H9 (cell line): ENCODE measurements at regions not wholly inside any gene's neighbourhood (a gene's known extent, or its start where the extent isn't known, plus 50 kb on each side); places are given as distances from the start of the nearest gene placed in this dataset.

Experiments used
- DNase-seq: peaks from one replicate; pipeline ENCODE4 v3.0.0-alpha.2; 2017
- H2AFZ ChIP-seq: one replicate; pipeline ENCODE4 v1.6.1; 2013; ENCODE audit warnings: mild to moderate bottlenecking, low read length, control low read depth, moderate library complexity
- H2AK5ac ChIP-seq: 2 replicates; pipeline ENCODE4 v1.6.1; 2013; ENCODE audit warnings: low read length, control low read depth, mixed read lengths; ENCODE audit not compliant: insufficient read length
- H2BK120ac ChIP-seq: one replicate; pipeline ENCODE4 v1.6.1; 2013; ENCODE audit warnings: low read depth, mild to moderate bottlenecking, low read length, control low read depth, inconsistent platforms; ENCODE audit not compliant: poor library complexity, severe bottlenecking
- H2BK12ac ChIP-seq: 2 replicates; pipeline ENCODE4 v1.6.1; 2013; ENCODE audit warnings: low read length, control low read depth, mixed read lengths, low read depth; ENCODE audit not compliant: insufficient read length
- H2BK15ac ChIP-seq: 2 replicates; pipeline ENCODE4 v1.6.1; 2013; ENCODE audit warnings: low read depth, low read length, control low read depth
- H2BK20ac ChIP-seq: one replicate; pipeline ENCODE4 v1.6.1; 2013; ENCODE audit warnings: low read depth, mild to moderate bottlenecking, low read length, control low read depth, inconsistent platforms; ENCODE audit not compliant: poor library complexity, severe bottlenecking
- H2BK5ac ChIP-seq: 2 replicates; pipeline ENCODE4 v1.6.1; 2013; ENCODE audit warnings: low read length, control low read depth, mixed read lengths; ENCODE audit not compliant: insufficient read length
- H3K14ac ChIP-seq: 2 replicates; pipeline ENCODE4 v1.6.1; 2013; ENCODE audit warnings: low read length, control low read depth; ENCODE audit not compliant: insufficient read depth
- H3K18ac ChIP-seq: 2 replicates; pipeline ENCODE4 v1.6.1; 2013; ENCODE audit warnings: low read depth, mild to moderate bottlenecking, mixed read lengths, low read length, control low read depth; ENCODE audit not compliant: insufficient read length
- H3K23ac ChIP-seq: 2 replicates; pipeline ENCODE4 v1.6.1; 2013; ENCODE audit warnings: low read length, control low read depth, mixed read lengths, low read depth; ENCODE audit not compliant: insufficient read length
- H3K23me2 ChIP-seq: 2 replicates; pipeline ENCODE4 v1.6.1; 2013; ENCODE audit warnings: low read depth, mild to moderate bottlenecking, mixed read lengths, low read length, control low read depth; ENCODE audit not compliant: insufficient read length, poor library complexity, severe bottlenecking
- H3K27ac ChIP-seq: 2 replicates; pipeline ENCODE4 v1.5.1; 2013; ENCODE audit warnings: low read length, control low read depth, mixed read lengths, low read depth; ENCODE audit not compliant: insufficient read length
- H3K27me3 ChIP-seq: 2 replicates; pipeline ENCODE4 v1.6.1; 2013; ENCODE audit warnings: low read length, control low read depth, inconsistent platforms; ENCODE audit not compliant: insufficient read depth
- H3K4ac ChIP-seq: 2 replicates; pipeline ENCODE4 v1.6.1; 2013; ENCODE audit warnings: low read depth, mild to moderate bottlenecking, control low read depth, inconsistent platforms, low read length, moderate library complexity
- H3K4me1 ChIP-seq: 2 replicates; pipeline ENCODE4 v1.6.1; 2013; ENCODE audit warnings: low read length, control low read depth, inconsistent platforms; ENCODE audit not compliant: insufficient read depth
- H3K4me2 ChIP-seq: 2 replicates; pipeline ENCODE4 v1.6.1; 2013; ENCODE audit warnings: low read length, control low read depth, mixed read lengths; ENCODE audit not compliant: insufficient read length, insufficient read depth
- H3K56ac ChIP-seq: 2 replicates; pipeline ENCODE4 v1.6.1; 2013; ENCODE audit warnings: low read depth, mild to moderate bottlenecking, mixed read lengths, low read length, control low read depth; ENCODE audit not compliant: insufficient read length
- H3K79me1 ChIP-seq: 2 replicates; pipeline ENCODE4 v1.6.1; 2013; ENCODE audit warnings: low read depth, mild to moderate bottlenecking, moderate library complexity, low read length, control low read depth, inconsistent platforms; ENCODE audit not compliant: insufficient read depth, poor library complexity, severe bottlenecking
- H3K79me2 ChIP-seq: 2 replicates; pipeline ENCODE4 v1.6.1; 2013; ENCODE audit warnings: low read length, control low read depth, inconsistent platforms; ENCODE audit not compliant: insufficient read depth
- H3K9ac ChIP-seq: 2 replicates; pipeline ENCODE4 v1.6.1; 2013; ENCODE audit warnings: low read length, control low read depth, mixed read lengths; ENCODE audit not compliant: insufficient read length; ENCODE audit errors: extremely low read depth
- H3K9me3 ChIP-seq: one replicate; pipeline ENCODE4 v1.6.1; 2013; ENCODE audit warnings: low read depth, low read length, inconsistent platforms; ENCODE audit not compliant: control insufficient read depth
- H3T11ph ChIP-seq: one replicate; pipeline ENCODE4 v1.6.1; 2013; ENCODE audit warnings: mild to moderate bottlenecking, low read length, control low read depth, inconsistent platforms
- H4K20me1 ChIP-seq: one replicate; pipeline ENCODE4 v1.6.1; 2013; ENCODE audit not compliant: control insufficient read depth, insufficient read length, insufficient read depth
- H4K5ac ChIP-seq: 2 replicates; pipeline ENCODE4 v1.6.1; 2013; ENCODE audit warnings: low read depth, mild to moderate bottlenecking, mixed read lengths, low read length, control low read depth; ENCODE audit not compliant: insufficient read length
- H4K8ac ChIP-seq: replicated peaks from 2 replicates; pipeline ENCODE4 v1.6.1; 2013; ENCODE audit warnings: low read length, control low read depth, mixed read lengths, low read depth; ENCODE audit not compliant: insufficient read length
- H4K91ac ChIP-seq: 2 replicates; pipeline ENCODE4 v1.6.1; 2013; ENCODE audit warnings: low read depth, mild to moderate bottlenecking, moderate library complexity, mixed read lengths, low read length, control low read depth; ENCODE audit not compliant: insufficient read length
- H3K27ac Mint-ChIP-seq, 3 experiments: 2 replicates in 2 of 3; 3 replicates in 1 of 3; pipeline ENCODE4 v1.8.0; 2020 to 2021; ENCODE audit warnings: mixed read lengths in 3 of 3, mild to moderate bottlenecking in 1 of 3, moderate library complexity in 1 of 3
- H3K27me3 Mint-ChIP-seq: 2 replicates; pipeline ENCODE4 v1.8.0; 2021; ENCODE audit warnings: low read depth, mild to moderate bottlenecking, moderate library complexity, mixed read lengths
- H3K36me3 Mint-ChIP-seq, 3 experiments: 2 replicates in 2 of 3; 3 replicates in 1 of 3; pipeline ENCODE4 v1.8.0; 2020 to 2021; ENCODE audit warnings: low read depth in 3 of 3, mixed read lengths in 3 of 3; ENCODE audit not compliant: insufficient read depth in 1 of 3
- H3K4me1 Mint-ChIP-seq, 2 experiments: 2 replicates each; pipeline ENCODE4 v1.8.0; 2020; ENCODE audit warnings: mixed read lengths in 2 of 2
- H3K4me3 Mint-ChIP-seq, 2 experiments: 2 replicates in 1 of 2; 3 replicates in 1 of 2; pipeline ENCODE4 v1.8.0; 2020 to 2021; ENCODE audit warnings: mild to moderate bottlenecking in 2 of 2, mixed read lengths in 2 of 2, moderate library complexity in 1 of 2
- H3K9me3 Mint-ChIP-seq, 2 experiments: 2 replicates in 1 of 2; 3 replicates in 1 of 2; pipeline ENCODE4 v1.8.0; 2020; ENCODE audit warnings: mild to moderate bottlenecking in 2 of 2, mixed read lengths in 2 of 2, moderate library complexity in 1 of 2
- TF ChIP-seq, protein P1 (sequence below): fragments of 200-600 bp; sonication (generic); conservative IDR thresholded peaks from 3 replicates; pipeline ENCODE4 v1.8.0; 2021; ENCODE audit warnings: antibody characterized with exemption, mild to moderate bottlenecking

DNA sequence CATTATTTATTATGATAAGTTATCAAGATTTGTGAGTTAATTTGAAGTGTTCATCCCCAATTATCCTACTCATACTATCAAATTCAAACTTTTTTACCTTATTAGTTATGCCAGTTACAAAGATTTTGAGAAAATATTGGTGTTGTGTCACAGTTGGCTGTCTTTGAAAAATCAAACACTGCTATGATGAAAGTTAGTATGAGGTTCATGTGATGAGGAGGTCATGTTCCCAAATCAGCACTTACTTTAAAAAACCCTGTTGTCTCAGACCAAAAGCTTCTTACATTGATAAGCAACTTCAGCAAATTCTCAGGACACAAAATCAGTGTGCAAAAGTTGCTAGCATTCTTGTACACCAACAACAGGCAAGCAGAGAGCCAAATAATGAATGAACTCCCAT, 68.1 kb downstream of the TTC6 start:
- Histone ChIP-seq H4K8ac (no peak overlapping the region), H3K4me1 (no peaks in the 10 kb centered on the region), H2AFZ (no peak overlapping the region), H4K20me1 (no peaks in the 10 kb centered on the region), H2BK12ac (no peak overlapping the region), H4K5ac (no peak overlapping the region), H2BK5ac (no peak overlapping the region), H3K79me1 (no peaks in the 10 kb centered on the region), H2BK120ac (no peak overlapping the region), H3K4me2 (no peak overlapping the region), H3K27ac (no peak overlapping the region), H3K23ac (no peak overlapping the region), H3K18ac (no peak overlapping the region), H3T11ph (no peak overlapping the region), H3K4ac (no peak overlapping the region), H3K14ac (no peak overlapping the region), H3K27me3 (no peaks in the 10 kb centered on the region; the same call in 1 of the 2 replicates), H3K9ac (no peak overlapping the region), H3K23me2 (no peaks in the 10 kb centered on the region), H2AK5ac (no peak overlapping the region), H2BK20ac (no peak overlapping the region), H2BK15ac (no peak overlapping the region), H3K79me2 (no peaks in the 10 kb centered on the region), H4K91ac (no peak overlapping the region), H3K9me3 (no peaks in the 10 kb centered on the region), H3K56ac (no peak overlapping the region)
- DNase-seq: no peak
- H3K36me3 Mint-ChIP-seq: peaks cover 0 to 14% (median 0%) of the 10 kb centered on the region in 3 experiments; a peak in 3 of 7 replicates
- H3K9me3 Mint-ChIP-seq: peaks cover 5 to 14% of the 10 kb centered on the region in 2 experiments; a peak in 4 of 5 replicates
- TF ChIP-seq, protein P1, sequence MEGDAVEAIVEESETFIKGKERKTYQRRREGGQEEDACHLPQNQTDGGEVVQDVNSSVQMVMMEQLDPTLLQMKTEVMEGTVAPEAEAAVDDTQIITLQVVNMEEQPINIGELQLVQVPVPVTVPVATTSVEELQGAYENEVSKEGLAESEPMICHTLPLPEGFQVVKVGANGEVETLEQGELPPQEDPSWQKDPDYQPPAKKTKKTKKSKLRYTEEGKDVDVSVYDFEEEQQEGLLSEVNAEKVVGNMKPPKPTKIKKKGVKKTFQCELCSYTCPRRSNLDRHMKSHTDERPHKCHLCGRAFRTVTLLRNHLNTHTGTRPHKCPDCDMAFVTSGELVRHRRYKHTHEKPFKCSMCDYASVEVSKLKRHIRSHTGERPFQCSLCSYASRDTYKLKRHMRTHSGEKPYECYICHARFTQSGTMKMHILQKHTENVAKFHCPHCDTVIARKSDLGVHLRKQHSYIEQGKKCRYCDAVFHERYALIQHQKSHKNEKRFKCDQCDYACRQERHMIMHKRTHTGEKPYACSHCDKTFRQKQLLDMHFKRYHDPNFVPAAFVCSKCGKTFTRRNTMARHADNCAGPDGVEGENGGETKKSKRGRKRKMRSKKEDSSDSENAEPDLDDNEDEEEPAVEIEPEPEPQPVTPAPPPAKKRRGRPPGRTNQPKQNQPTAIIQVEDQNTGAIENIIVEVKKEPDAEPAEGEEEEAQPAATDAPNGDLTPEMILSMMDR: no peak
- H3K4me3 Mint-ChIP-seq: no peak overlapping the region
- H3K27ac Mint-ChIP-seq: no peak overlapping the region
- peaks cover under 1% of the 10 kb centered on the region in 2 experiments for H3K4me1 Mint-ChIP-seq
- H3K27me3 Mint-ChIP-seq: peaks cover 9% of the 10 kb centered on the region
